Stimulated activated CD4-positive, alpha-beta T cell treated with anti-CD3 and anti-CD28 coated beads, Interleukin-12 subunit alpha, Interleukin-12 subunit beta, amount 100 ng/mL, for 48 hours (primary cell): ENCODE measurements at regions not wholly inside any gene's neighbourhood (a gene's known extent, or its start where the extent isn't known, plus 50 kb on each side); places are given as distances from the start of the nearest gene placed in this dataset.
"Not testable (repeated sequence)": the region's sequence is repeated elsewhere in the genome, so short reads cannot be mapped to it uniquely, and the experiment has no call there.

ENCODE experiments used
- DNase-seq, 3 donors: peaks; one replicate each; pipeline ENCODE4 v3.0.0-alpha.2; 2020; ENCODE audit warnings: low read depth in 2 of 3, low spot score in 1 of 3

- not testable (repeated sequence) for DNase-seq
Measured at GRCh38 chr3:130151555-130151954, 69.9 kb downstream of the ALG1L2 start.

GRCh38 chr3:130153247-130153646 lies 71.6 kb downstream of the ALG1L2 start:
- DNase-seq = not testable (repeated sequence)

- DNase-seq = not testable (repeated sequence)
Measured at GRCh38 chr3:130155464-130155863, 73.8 kb downstream of the ALG1L2 start.

- not testable (repeated sequence) for DNase-seq
Measured at GRCh38 chr3:130166856-130167255, 85.2 kb downstream of the ALG1L2 start.

- DNase-seq = not testable (repeated sequence)
Measured at GRCh38 chr3:130175195-130175594, 93.6 kb downstream of the ALG1L2 start.

DNA sequence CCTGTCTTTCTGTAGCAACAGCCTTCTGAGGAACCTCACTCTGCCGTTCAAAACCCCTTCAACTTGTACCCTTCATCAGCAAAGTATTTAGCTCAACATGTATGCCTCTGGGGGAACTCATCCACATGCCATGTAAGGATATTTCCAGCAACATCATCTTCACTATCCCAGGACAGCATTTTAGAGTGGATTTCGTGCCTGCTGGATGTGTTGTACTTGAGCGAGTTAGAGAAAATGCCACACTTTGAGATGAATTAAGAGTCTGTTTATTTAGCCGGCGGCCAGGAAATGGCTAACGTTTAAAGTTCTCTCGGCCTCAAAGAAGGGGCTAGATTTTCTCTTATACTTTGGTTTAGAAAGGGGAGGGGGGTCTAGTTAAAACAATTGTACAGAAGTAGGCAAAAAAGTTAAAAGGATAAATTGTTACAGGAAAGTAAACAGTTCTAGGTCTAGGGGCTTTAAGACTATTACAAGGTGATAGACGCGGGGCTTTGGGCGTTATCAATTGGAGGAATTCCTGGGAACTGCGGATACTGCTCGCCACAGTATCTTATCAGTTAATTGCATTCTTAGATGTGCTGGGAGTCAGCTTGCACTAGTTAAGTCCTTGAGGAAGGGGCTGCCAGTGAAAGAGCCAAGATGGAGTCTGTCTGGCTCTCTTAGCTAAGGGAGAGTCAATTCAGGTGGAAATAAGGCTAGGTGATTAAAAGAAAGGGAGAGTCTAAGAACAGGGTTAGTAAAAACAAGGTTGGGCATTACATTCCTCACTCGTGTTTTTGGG lies 95.0 kb downstream of the ALG1L2 start:
- not testable (repeated sequence) for DNase-seq

DNA sequence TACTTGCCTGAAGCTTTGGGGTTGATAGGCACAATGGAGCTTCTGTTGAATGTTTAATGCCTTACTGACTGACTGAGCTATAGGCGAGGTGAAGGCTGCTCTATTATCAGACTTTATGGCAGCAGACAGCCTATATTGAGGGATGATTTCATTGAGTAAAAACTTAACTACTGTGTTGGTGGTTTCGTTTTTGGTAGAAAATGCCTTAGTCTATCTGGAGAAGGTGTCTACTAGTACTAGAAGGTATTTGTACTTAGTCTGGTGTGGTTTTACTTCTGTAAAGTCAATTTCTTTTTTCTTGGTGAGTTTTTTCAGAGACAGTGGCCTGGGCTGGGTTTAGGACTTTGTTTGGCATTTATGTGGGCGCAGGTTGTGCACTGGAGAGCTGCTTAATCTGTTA lies 97.2 kb downstream of the ALG1L2 start:
- DNase-seq = peak in 1 of 3 donors; percentile 6

- peak; percentile 7 to 14 (median 12) for DNase-seq
Measured at GRCh38 chr3:130179353-130179970, 97.8 kb downstream of the ALG1L2 start.

GRCh38 chr3:130182475-130182874 lies 100.8 kb downstream of the ALG1L2 start:
- DNase-seq = not testable (repeated sequence)

DNA sequence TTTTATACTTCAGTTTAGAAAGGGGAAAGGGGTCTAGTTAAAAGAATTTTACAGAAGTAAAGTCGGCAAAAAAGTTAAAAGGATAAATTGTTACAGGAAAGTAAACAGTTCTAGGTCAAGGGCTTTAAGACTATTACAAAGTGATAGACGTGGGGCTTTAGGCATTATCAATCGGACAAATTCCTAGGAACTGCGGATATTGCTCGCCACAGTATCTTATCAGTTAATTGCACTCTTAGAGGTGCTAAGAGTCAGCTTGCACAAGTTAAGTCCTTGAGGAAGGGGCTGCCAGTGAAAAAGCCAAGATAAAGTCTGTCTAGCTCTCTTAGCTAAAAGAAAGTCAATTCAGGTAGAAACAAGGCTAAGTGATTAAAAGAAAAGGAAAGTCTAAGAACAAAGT lies 102.1 kb downstream of the ALG1L2 start:
- not testable (repeated sequence) for DNase-seq

DNA sequence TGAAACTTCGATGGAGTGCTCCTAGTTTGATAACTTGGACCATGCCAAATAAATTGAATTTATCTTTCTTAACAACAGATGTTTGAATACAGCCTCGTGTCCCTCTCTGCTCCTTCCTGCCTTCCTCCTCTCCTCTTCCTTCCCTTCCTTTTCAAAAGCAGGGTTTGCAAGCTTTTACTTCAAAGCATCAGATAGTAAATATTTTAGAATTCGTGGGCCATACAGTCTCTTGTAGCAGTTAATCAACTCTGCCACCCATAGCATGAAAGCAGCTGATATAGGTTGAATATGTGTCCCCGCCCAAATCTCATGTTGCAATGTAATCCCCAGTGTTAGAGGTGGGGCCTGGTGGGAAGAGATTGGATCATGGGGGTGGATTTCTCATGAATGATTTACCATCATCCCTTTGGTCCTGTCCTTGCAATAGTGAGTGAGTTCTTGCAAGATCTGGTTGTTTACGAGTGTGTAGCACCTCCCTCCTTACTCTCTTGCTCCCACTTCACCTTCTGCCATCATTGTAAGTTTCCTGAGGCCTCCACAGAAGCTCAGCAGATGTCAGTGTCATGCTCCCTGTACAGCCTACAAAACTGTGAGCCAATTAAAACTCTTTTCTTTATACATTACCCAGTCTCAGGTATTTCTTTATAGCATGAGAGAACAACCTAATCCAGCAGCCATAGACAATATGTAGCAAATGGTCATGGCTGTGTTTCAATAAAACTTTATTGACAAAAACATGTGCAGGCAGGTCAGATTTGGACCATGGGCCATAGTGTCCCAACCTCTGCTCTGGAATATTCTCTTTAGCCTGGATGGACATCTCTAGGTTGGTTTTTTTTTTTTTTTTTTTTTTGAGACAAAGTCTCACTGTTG lies 102.8 kb downstream of the ALG1L2 start:
- DNase-seq = not testable (repeated sequence)

GRCh38 chr3:130201272-130201671 lies 119.6 kb downstream of the ALG1L2 start:
- not testable (repeated sequence) for DNase-seq

- DNase-seq = not testable (repeated sequence)
Measured at GRCh38 chr3:130203633-130204032, 122.0 kb downstream of the ALG1L2 start.

DNA sequence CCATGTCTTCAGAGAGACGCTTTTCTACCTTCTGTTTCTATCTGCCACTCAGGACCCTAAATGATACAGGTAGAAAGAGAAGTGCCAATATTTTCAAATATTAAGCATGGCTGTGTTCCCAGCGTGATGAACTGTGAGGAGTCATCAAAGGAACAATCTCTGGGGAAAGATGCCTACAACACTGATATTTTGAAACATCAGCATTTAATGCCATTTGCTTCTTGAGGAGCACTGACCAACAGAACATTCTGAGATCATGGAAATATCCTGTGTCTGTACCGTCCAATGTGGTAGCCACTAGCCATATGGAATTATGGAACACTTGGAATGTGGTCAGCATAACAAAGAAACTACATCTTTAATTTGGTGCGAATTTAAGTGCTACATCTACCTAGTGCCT lies 117.9 kb upstream of the COL6A5 start:
- no peak for DNase-seq

DNA sequence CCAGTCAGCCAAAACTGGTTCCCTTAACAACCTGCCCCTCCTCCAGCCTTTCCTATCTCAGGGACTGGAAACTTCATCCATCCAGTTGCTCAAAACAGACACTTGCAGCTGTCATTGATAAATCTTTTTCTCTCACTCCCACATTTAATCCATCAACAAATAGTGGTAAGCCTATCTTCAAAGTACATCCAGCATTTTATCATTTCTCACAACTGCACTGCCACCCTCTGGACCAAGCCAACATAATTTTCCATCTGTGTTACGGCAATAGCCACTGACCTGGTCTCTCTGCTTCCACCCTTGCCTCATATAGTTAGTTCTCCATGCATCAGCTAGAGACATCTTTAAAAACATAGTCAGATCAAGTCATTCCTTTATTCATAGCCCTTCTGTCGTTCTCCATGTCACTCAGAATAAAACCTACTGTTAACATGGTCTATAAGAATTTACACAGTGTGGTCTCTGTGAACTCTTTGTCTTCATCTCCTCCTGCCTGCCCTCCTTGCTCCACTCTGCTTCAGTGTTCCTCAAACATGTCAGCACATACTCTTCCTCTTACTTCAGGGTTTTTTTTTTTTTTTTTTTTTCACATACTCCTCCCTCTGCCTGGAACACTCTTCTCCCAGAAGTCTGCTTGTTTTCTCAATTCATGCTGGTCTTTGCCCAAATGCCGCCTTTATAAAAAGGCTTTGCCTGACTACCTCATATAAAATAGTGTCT lies 102.5 kb upstream of the COL6A5 start:
- no peak for DNase-seq

DNA sequence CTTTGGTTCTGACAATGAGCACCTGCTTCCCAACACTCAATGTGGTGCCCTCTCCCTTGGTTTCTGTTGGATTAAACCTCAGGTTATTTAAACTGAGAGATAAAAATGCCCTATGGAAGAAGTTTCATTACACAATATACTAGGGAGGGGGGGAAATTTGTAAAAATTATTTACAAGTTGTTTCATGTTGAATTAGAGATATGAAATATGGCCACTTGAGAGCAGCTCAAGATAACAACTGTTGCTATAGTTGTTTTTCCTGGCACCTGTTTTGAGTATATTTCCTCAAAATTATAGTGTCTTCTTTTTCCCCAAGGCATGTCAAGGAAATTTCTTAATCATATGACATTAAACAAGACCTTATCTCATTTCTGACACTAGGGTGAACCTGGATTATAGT lies 101.7 kb upstream of the COL6A5 start:
- DNase-seq = no peak

GRCh38 chr3:130250982-130251381 lies 94.5 kb upstream of the COL6A5 start:
- no peak for DNase-seq

DNA sequence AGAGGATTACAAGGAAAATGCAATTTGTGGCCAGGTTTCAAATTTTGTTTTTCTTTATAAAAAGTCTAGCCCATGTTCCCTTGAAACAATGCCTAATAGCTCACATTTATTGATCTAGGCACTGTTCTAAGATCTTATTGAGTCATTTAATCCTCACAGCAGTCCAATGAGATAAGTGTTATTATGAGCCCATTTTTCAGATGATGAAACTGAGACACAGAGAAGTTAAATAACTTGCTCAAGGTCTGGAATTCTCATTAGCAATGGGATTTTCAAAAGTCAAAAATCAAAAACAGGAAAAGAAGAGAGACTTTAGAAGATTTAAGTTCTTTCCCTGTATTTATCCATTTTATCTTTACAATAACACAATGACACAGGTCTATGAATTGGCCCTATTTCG lies 90.0 kb upstream of the COL6A5 start:
- no peak for DNase-seq

DNA sequence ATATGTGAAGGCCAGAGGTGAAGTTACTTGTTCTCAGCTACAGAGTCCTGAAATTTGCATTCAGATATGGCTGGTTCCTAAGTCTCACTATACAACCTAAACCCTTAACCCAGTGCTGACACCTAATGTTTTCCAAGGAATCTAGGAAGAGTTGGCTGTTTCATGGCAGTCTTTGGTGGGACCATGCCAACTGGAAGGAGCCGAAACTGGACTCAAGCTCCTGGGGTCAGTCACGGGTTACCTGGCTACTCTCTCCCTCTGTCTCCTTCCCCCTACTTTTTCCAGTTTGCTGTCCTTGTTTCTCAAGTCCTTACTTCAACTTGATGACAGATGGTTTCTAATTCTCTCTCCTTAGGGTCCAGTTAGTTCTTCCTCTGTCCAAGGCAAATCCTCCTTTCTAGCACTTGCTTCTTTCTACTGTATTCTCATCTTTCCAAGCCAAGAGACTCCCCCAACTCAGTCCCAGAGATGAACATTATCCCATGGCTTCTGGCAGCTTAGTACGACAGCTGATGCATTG lies 88.6 kb upstream of the COL6A5 start:
- DNase-seq = no peak

DNA sequence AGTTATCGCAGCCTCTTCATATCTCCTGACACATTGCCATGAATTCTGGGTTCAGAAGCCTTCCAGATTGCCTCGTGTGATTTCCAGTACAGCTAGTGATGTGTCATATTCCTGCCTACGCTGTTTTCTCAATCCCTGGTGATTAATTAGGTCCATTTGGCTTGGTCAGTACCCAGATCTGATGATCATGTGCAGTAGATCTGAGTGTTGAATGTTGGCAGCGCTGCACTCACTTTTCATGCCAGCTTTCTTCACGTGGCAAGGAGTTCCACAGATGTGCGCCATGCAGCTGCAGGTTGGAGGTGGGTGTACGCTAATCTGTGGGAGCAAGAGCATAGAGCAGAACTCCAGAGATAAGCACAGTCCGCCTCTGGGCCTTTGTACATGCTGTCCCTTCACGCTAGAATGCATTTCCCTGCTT lies 86.9 kb upstream of the COL6A5 start:
- DNase-seq = no peak
